Dendritic cell treated with granulocyte-macrophage colony-stimulating factor and Interleukin-4, amounts not matched to agents 40 ng/mL and 50 ng/mL, for 4 days (primary cell): ENCODE measurements at regions not wholly inside any gene's neighbourhood (a gene's known extent, or its start where the extent isn't known, plus 50 kb on each side); places are given as distances from the start of the nearest gene placed in this dataset.

Experiments used
- H3K27ac Mint-ChIP-seq: one replicate; pipeline ENCODE4 v1.8.0; 2022; ENCODE audit warnings: mild to moderate bottlenecking, mixed read lengths
- H3K27me3 Mint-ChIP-seq: one replicate; pipeline ENCODE4 v1.8.0; 2022; ENCODE audit warnings: mild to moderate bottlenecking, mixed read lengths
- H3K36me3 Mint-ChIP-seq: one replicate; pipeline ENCODE4 v1.8.0; 2022; ENCODE audit warnings: low read depth, mixed read lengths
- H3K4me1 Mint-ChIP-seq: one replicate; pipeline ENCODE4 v1.8.0; 2022; ENCODE audit warnings: low read depth, mixed read lengths
- H3K4me3 Mint-ChIP-seq: one replicate; pipeline ENCODE4 v1.8.0; 2022; ENCODE audit warnings: mild to moderate bottlenecking, moderate library complexity, mixed read lengths
- H3K9me3 Mint-ChIP-seq: one replicate; pipeline ENCODE4 v1.8.0; 2022; ENCODE audit warnings: mixed read lengths
- intact Hi-C: fragments of 100-400 bp; cut with micrococcal nuclease; formaldehyde crosslinking; loops from one replicate; pipeline ENCODE4 v1.15.0; 2022

DNA sequence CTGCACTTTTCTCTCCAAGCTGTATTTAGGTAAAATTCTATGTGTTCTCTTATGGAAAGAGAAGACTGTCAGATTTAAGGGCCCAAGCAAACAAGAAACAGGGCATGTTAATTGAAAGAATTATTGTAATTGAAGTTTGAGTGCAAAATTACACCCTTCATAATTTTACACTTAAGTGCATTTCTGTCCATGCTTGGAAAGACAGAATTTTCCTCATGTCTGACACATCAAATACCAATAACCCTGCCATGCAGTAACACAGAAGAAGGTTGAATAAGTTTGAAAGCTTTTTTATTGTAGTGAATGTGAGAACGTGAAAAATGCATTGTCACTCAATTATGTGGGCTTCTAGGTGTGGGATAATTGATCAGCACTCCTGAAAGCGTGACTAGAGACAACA is 52.9 kb upstream of the PARD3B start:
- Mint-ChIP-seq H3K27me3 (peaks cover 3% of the 10 kb centered on the region), H3K4me1 (no peaks in the 10 kb centered on the region), H3K4me3 (no peak overlapping the region), H3K36me3 (no peaks in the 10 kb centered on the region), H3K9me3 (peaks cover 9% of the 10 kb centered on the region), H3K27ac (no peak overlapping the region)
- intact Hi-C loops = no loop called here

DNA sequence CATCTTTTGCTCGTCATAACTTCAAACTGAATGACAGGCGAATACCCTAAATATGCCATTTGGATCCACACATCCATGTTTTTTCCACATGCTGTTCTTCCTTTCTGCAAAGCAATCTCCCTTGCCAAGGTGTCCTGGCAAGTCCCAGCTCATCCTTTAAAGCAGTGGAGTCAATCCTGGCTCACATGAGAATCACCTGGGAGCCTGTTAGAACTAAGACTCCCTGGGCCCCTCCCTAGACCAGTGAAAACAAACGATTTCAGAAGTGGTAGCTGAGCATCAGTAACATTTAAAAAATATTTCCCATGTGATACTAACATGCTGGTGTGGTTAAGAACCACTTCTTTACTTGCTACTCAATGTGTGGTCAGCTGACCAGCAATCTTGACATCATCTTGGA is 50.6 kb upstream of the PARD3B start:
- Mint-ChIP-seq H3K4me3 (no peak overlapping the region), H3K36me3 (no peaks in the 10 kb centered on the region), H3K27ac (no peak overlapping the region), H3K27me3 (peaks cover 3% of the 10 kb centered on the region), H3K9me3 (peaks cover 9% of the 10 kb centered on the region), H3K4me1 (no peaks in the 10 kb centered on the region)
- intact Hi-C loops = no loop called here

DNA sequence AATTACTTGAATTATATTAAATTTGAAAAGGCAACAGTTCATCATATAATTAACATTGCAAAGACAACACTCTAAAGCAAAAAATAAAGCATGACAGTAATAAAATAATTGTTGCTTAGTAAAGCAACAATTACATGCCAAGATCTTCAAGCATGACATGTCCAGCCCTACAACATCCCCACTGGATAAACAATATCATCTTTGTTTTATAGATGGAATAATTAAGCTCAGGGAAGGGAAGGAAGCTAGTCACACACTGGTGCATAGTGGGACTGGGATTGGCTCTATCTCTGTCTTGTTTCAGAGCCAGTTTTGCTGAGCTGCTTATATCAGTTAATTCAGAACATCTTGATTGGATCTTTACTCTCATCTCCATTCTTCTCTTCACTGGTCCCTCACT is 49.9 kb upstream of the PARD3B start:
- peaks cover 3% of the 10 kb centered on the region for H3K27me3 Mint-ChIP-seq
- no peaks in the 10 kb centered on the region for H3K4me1 Mint-ChIP-seq
- no peak overlapping the region for H3K27ac Mint-ChIP-seq
- no peak overlapping the region for H3K4me3 Mint-ChIP-seq
- intact Hi-C loops = no loop called here
- peaks cover 9% of the 10 kb centered on the region for H3K9me3 Mint-ChIP-seq
- no peaks in the 10 kb centered on the region for H3K36me3 Mint-ChIP-seq
